ENCODE measurements at regions not wholly inside any gene's neighbourhood (a gene's known extent, or its start where the extent isn't known, plus 50 kb on each side); places are given as distances from the start of the nearest gene placed in this dataset.
"Not testable (repeated sequence)": the region's sequence is repeated elsewhere in the genome, so short reads cannot be mapped to it uniquely, and the experiment has no call there.

- not testable (repeated sequence) for TF ChIP-seq EZH2, CTCF, EZH2phosphoT487 (IDR thresholded peaks at IDR 0.05)
These were observed 65.6 kb upstream of the PRSS12 start for GRCh38 chr4:118418396-118418795.
